GM12865 (cell line): ENCODE measurements at regions not wholly inside any gene's neighbourhood (a gene's known extent, or its start where the extent isn't known, plus 50 kb on each side); places are given as distances from the start of the nearest gene placed in this dataset.
A peak's percentile ranks its signal among the peaks of the same experiment; 100 is the strongest.

Source experiments
- DNase-seq: peaks from one replicate; pipeline ENCODE4 v3.0.0; 2010; ENCODE audit warnings: low read depth
- H3K4me3 ChIP-seq: 2 replicates; pipeline ENCODE4 v1.5.1; 2011; ENCODE audit warnings: mild to moderate bottlenecking, low read depth, low read length, control low read depth
- TF ChIP-seq, protein P1 (sequence below): IDR thresholded peaks from 2 replicates; pipeline ENCODE4 v1.5.1; 2011; ENCODE audit warnings: low read length, control low read depth, low read depth, inconsistent platforms; ENCODE audit not compliant: insufficient read depth; ENCODE audit errors: missing control alignments

DNA sequence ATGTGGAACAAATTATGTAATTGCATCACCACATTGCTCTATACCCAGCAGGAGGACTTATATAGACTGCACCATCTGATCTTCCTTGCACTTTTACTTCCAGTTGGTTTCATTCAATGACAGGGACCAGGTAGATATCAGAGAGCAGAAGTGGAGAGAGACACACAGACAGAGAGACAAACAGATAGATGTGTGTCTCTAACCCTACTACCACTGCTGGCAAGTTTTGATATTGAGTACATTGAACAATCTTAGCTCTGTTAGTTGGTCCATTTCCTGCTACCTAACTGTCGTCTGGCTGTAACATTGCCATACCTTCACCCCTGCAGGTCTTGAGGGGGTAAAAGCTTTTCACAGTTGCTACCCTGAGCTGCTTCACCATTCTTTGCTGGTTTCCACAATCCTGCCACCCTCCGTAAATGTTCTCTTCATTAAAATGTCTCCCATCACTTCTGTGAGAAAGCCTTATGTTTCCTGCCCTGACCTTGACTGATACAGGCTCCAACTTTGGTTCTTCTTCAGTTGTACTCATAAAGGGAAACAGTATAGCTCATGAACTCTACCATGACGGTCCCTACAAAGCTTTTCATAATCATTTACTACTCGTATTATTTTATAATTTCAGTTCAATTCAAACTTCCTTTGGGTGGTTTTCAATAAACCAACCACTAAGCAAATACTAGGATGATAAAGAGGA is 62.3 kb upstream of the ITGA4 start:
- no peak overlapping the region for H3K4me3 ChIP-seq
- no peak for DNase-seq
- TF ChIP-seq, protein P1, sequence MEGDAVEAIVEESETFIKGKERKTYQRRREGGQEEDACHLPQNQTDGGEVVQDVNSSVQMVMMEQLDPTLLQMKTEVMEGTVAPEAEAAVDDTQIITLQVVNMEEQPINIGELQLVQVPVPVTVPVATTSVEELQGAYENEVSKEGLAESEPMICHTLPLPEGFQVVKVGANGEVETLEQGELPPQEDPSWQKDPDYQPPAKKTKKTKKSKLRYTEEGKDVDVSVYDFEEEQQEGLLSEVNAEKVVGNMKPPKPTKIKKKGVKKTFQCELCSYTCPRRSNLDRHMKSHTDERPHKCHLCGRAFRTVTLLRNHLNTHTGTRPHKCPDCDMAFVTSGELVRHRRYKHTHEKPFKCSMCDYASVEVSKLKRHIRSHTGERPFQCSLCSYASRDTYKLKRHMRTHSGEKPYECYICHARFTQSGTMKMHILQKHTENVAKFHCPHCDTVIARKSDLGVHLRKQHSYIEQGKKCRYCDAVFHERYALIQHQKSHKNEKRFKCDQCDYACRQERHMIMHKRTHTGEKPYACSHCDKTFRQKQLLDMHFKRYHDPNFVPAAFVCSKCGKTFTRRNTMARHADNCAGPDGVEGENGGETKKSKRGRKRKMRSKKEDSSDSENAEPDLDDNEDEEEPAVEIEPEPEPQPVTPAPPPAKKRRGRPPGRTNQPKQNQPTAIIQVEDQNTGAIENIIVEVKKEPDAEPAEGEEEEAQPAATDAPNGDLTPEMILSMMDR, result no peak

DNA sequence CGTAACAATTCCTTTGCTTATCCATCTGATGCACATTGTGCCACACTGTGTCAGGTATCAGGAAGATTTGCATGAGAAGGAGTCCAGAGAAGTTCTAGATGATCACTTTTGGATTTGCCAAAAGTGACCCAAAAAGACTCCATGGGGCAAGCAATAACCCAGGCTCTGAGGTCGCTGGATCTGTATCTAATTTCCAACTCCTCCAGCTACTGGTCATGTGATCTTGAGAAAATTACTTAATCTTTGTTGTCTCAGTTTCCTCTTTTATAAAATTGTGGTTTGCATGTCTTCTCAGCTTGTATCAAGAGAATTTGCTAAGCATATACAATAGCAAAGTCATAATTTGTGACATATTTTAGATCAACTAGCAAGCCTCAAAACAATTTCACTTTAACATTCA is 61.3 kb upstream of the ITGA4 start:
- TF ChIP-seq, protein P1, result no peak
- no peak overlapping the region for H3K4me3 ChIP-seq
- DNase-seq, result no peak

DNA sequence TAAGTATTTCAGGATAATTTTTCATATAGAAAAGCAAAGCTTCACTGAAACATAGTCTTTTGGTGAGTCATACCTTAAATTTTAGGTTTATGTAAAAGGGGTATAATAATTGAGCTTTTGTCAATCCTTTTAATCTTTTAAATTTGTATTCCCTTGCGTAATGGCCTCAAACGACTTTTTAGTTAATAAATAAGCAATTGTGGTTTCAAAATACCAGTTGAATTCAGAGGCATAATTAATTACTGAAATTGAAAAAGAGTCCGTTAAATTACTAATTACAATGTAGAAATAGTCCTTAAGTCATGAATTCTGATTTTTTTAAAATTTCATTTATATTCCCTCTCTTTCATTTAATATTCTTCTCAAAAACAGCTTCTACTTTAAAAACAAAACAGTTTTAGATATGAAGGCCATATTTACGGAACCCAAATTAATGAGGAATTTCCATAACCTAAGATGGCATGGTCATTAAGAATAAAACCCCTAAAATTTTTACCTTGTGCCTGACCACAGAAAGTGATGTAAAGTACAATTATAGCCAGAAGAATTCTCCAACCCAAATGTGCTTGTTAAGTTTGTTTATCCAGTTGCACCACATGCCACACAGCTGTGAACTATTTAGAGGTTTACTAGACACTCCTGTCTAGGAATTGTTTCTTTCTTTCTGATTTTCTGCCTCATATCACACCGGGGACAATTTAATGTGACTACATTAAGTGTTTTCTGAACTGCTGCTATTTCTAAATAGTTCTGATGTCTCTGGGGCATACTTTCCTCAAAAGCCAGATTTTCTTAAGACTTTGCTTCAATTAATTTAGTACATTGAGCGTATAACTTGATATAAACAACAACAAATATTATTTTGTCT is 60.7 kb upstream of the ITGA4 start:
- TF ChIP-seq, protein P1, result no peak
- no peak overlapping the region for H3K4me3 ChIP-seq
- DNase-seq, result no peak

- TF ChIP-seq, protein P1, result no peak
- no peak for DNase-seq
- H3K4me3 ChIP-seq, result no peak overlapping the region
These were observed 59.9 kb upstream of the ITGA4 start for GRCh38 chr2:181397331-181397730.

GRCh38 chr2:181398000-181398399 is 59.2 kb upstream of the ITGA4 start:
- no peak for DNase-seq
- no peak overlapping the region for H3K4me3 ChIP-seq
- TF ChIP-seq, protein P1, result no peak

- no peak overlapping the region for H3K4me3 ChIP-seq
- DNase-seq, result peak; percentile 11
- TF ChIP-seq, protein P1, result no peak
These were observed 58.2 kb upstream of the ITGA4 start for GRCh38 chr2:181399027-181399426.
